ENCODE measurements at regions not wholly inside any gene's neighbourhood (a gene's known extent, or its start where the extent isn't known, plus 50 kb on each side); places are given as distances from the start of the nearest gene placed in this dataset.

DNA sequence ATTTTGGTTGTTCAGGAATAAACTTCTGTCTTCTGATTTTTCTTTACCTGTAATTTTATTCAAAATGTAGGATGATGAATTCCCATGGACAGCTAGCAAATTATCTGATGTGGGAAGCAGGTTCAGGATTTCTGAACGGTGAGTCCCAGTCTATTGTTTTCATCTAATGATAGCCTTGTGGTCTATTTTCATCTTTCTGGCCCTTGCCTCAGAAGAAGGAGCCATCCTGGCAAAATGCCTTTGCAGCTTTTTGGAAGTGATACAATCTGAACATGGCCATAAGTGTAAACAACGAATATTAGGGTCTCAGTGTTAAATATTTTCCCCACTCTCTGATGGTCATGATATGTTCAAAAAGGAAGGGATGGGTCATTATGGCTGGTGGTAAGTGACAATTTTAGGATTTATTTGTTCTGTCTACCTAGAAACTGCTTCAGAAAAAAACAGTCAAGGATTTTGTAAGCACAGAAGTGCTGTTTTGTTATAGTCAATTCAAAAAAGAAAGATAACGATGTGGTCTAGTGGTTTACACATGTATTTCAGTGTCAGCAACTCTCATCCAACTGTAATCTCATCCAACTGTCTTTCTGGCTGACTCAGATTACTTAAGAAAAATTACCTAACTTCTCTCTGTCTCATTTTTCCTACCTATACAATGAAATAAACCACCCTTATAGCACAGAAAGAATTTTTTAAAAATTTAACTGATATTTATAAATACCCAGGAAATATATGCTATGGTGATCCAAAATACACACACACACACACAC lies 272.6 kb upstream of the ERBB4 start:
- H3K27me3 ChIP-seq (ENCODE audit: insufficient read depth, low read length) = no peaks in the 10 kb centered on the region
- no peaks in the 10 kb centered on the region for H3K4me1 ChIP-seq (ENCODE audit: insufficient read depth, low read length)
- no peak overlapping the region for H3K27ac ChIP-seq (ENCODE audit: low read depth, low read length)
- TF ChIP-seq EZH2 (IDR thresholded peaks at IDR 0.05; ENCODE audit: insufficient read depth, low read length) = no peak
- TF ChIP-seq, protein P1, sequence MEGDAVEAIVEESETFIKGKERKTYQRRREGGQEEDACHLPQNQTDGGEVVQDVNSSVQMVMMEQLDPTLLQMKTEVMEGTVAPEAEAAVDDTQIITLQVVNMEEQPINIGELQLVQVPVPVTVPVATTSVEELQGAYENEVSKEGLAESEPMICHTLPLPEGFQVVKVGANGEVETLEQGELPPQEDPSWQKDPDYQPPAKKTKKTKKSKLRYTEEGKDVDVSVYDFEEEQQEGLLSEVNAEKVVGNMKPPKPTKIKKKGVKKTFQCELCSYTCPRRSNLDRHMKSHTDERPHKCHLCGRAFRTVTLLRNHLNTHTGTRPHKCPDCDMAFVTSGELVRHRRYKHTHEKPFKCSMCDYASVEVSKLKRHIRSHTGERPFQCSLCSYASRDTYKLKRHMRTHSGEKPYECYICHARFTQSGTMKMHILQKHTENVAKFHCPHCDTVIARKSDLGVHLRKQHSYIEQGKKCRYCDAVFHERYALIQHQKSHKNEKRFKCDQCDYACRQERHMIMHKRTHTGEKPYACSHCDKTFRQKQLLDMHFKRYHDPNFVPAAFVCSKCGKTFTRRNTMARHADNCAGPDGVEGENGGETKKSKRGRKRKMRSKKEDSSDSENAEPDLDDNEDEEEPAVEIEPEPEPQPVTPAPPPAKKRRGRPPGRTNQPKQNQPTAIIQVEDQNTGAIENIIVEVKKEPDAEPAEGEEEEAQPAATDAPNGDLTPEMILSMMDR (IDR thresholded peaks at IDR 0.05; ENCODE audit: insufficient read depth, low read depth, low read length) = no peak
- Mint-ChIP-seq H3K27ac (ENCODE audit: unreplicated experiment) (no peak overlapping the region), H3K4me3 (ENCODE audit: unreplicated experiment) (no peak overlapping the region), H3K36me3 (ENCODE audit: low read depth, unreplicated experiment) (no peaks in the 10 kb centered on the region), H3K4me1 (ENCODE audit: low read depth, unreplicated experiment) (peaks cover 4% of the 10 kb centered on the region), H3K27me3 (ENCODE audit: low read depth, unreplicated experiment) (no peaks in the 10 kb centered on the region), H3K9me3 (ENCODE audit: unreplicated experiment) (no peaks in the 10 kb centered on the region)
- no peak overlapping the region for H2AFZ ChIP-seq (ENCODE audit: low read depth, low read length)
- H3K9ac ChIP-seq (ENCODE audit: low read length) = no peak overlapping the region
- H3K4me2 ChIP-seq (ENCODE audit: low read length) = no peak overlapping the region
- H3K9me3 ChIP-seq (ENCODE audit: insufficient read depth, low read depth, low read length) = no peaks in the 10 kb centered on the region
- H3K4me3 ChIP-seq (ENCODE audit: insufficient read depth, low read depth, low read length) = no peak overlapping the region
- no peaks in the 10 kb centered on the region for H4K20me1 ChIP-seq (ENCODE audit: insufficient read depth, low read length)
- no peaks in the 10 kb centered on the region for H3K36me3 ChIP-seq (ENCODE audit: insufficient read depth, low read length)
- no peak for FAIRE-seq
- H3K79me2 ChIP-seq (ENCODE audit: insufficient read depth, low read length) = no peaks in the 10 kb centered on the region
- DNase-seq (ENCODE audit: low read depth) = peak; percentile 85

DNA sequence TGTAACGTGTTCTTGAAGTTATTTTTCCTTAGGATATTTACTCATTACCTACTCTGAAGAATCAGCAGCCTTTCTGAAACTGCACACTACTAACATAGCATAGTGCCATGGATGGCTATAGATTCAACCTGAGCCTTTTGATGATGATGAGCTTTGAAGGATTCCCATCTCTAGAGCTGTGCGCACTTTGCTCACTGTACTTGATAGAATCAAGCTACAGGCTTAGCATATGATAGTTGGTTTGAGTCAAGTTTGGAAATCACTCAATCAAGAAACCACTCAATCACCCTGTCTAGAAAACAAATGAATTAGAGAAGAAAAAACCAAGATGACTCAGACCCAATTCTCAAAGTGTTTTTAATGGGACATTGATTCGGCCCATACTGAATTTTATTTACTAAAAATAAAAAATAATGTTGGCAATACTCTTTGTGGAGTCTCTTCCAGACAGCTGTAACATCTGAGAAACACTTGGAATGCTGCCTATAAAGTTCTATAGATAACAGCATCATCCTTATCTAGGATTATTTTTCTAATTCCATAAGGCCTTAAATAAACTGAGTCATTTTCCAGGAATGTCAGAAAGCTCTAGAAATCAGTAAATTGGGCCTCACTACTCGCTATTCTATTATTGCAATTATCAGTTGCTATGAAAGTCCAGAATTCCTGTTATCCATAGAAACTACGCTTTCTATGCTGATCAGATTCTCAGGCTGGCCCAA lies 259.0 kb upstream of the ERBB4 start:
- TF ChIP-seq EZH2 (IDR thresholded peaks at IDR 0.05; ENCODE audit: insufficient read depth, low read length) = no peak
- TF ChIP-seq, protein P1 (IDR thresholded peaks at IDR 0.05; ENCODE audit: insufficient read depth, low read depth, low read length) = no peak
- Histone ChIP-seq H3K4me1 (ENCODE audit: insufficient read depth, low read length) (no peaks in the 10 kb centered on the region), H3K79me2 (ENCODE audit: insufficient read depth, low read length) (no peaks in the 10 kb centered on the region), H3K4me3 (ENCODE audit: insufficient read depth, low read depth, low read length) (no peak overlapping the region), H4K20me1 (ENCODE audit: insufficient read depth, low read length) (no peaks in the 10 kb centered on the region), H3K27ac (ENCODE audit: low read depth, low read length) (no peak overlapping the region), H3K4me2 (ENCODE audit: low read length) (no peak overlapping the region), H3K27me3 (ENCODE audit: insufficient read depth, low read length) (no peaks in the 10 kb centered on the region), H2AFZ (ENCODE audit: low read depth, low read length) (no peak overlapping the region), H3K36me3 (ENCODE audit: insufficient read depth, low read length) (no peaks in the 10 kb centered on the region), H3K9me3 (ENCODE audit: insufficient read depth, low read depth, low read length) (no peaks in the 10 kb centered on the region), H3K9ac (ENCODE audit: low read length) (no peak overlapping the region)
- DNase-seq (ENCODE audit: low read depth) (peak; percentile 51), FAIRE-seq (no peak)
- no peak overlapping the region for H3K27ac Mint-ChIP-seq (ENCODE audit: unreplicated experiment)
- H3K4me3 Mint-ChIP-seq (ENCODE audit: unreplicated experiment) = no peak overlapping the region
- H3K4me1 Mint-ChIP-seq (ENCODE audit: low read depth, unreplicated experiment) = peaks cover 6% of the 10 kb centered on the region
- no peaks in the 10 kb centered on the region for H3K36me3 Mint-ChIP-seq (ENCODE audit: low read depth, unreplicated experiment)
- no peaks in the 10 kb centered on the region for H3K9me3 Mint-ChIP-seq (ENCODE audit: unreplicated experiment)
- no peaks in the 10 kb centered on the region for H3K27me3 Mint-ChIP-seq (ENCODE audit: low read depth, unreplicated experiment)

DNA sequence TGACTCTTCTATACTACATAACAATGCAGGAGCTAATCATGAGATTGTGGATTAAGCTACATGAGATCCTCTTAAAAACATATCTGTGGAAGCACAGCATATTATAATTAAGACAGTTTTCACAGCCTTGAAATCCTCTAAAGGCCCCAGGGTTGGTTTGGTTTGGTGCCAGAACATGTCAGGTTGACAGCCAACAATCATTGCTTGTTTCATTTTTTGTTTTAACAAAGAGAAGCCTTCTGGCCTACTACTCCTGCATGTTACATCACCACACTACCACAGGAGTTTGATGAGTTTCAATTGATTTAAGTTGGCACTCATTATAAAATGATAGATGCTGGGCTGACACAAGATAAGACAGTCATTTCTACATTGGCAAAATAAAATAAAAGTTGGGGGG lies 255.9 kb upstream of the ERBB4 start:
- no peak overlapping the region for H3K4me3 Mint-ChIP-seq (ENCODE audit: unreplicated experiment)
- Histone ChIP-seq H3K79me2 (ENCODE audit: insufficient read depth, low read length) (no peaks in the 10 kb centered on the region), H3K36me3 (ENCODE audit: insufficient read depth, low read length) (no peaks in the 10 kb centered on the region), H3K9ac (ENCODE audit: low read length) (no peak overlapping the region), H3K4me3 (ENCODE audit: insufficient read depth, low read depth, low read length) (no peak overlapping the region), H3K27me3 (ENCODE audit: insufficient read depth, low read length) (no peaks in the 10 kb centered on the region), H3K4me2 (ENCODE audit: low read length) (no peak overlapping the region), H4K20me1 (ENCODE audit: insufficient read depth, low read length) (no peaks in the 10 kb centered on the region), H3K4me1 (ENCODE audit: insufficient read depth, low read length) (no peaks in the 10 kb centered on the region), H3K27ac (ENCODE audit: low read depth, low read length) (no peak overlapping the region), H3K9me3 (ENCODE audit: insufficient read depth, low read depth, low read length) (no peaks in the 10 kb centered on the region), H2AFZ (ENCODE audit: low read depth, low read length) (no peak overlapping the region)
- TF ChIP-seq, protein P1 (IDR thresholded peaks at IDR 0.05; ENCODE audit: insufficient read depth, low read depth, low read length) = no peak
- no peak for TF ChIP-seq EZH2 (IDR thresholded peaks at IDR 0.05; ENCODE audit: insufficient read depth, low read length)
- FAIRE-seq (no peak), DNase-seq (ENCODE audit: low read depth) (no peak)
- no peaks in the 10 kb centered on the region for H3K36me3 Mint-ChIP-seq (ENCODE audit: low read depth, unreplicated experiment)
- H3K9me3 Mint-ChIP-seq (ENCODE audit: unreplicated experiment) = peaks cover 3% of the 10 kb centered on the region
- H3K27ac Mint-ChIP-seq (ENCODE audit: unreplicated experiment) = no peak overlapping the region
- H3K27me3 Mint-ChIP-seq (ENCODE audit: low read depth, unreplicated experiment) = no peaks in the 10 kb centered on the region
- H3K4me1 Mint-ChIP-seq (ENCODE audit: low read depth, unreplicated experiment) = peaks cover 6% of the 10 kb centered on the region
